H9 (cell line): ENCODE measurements at regions not wholly inside any gene's neighbourhood (a gene's known extent, or its start where the extent isn't known, plus 50 kb on each side); places are given as distances from the start of the nearest gene placed in this dataset.

ENCODE experiments used
- DNase-seq: peaks from one replicate; pipeline ENCODE4 v3.0.0-alpha.2; 2017
- H2AFZ ChIP-seq: one replicate; pipeline ENCODE4 v1.6.1; 2013; ENCODE audit warnings: mild to moderate bottlenecking, low read length, control low read depth, moderate library complexity
- H2AK5ac ChIP-seq: 2 replicates; pipeline ENCODE4 v1.6.1; 2013; ENCODE audit warnings: low read length, control low read depth, mixed read lengths; ENCODE audit not compliant: insufficient read length
- H2BK120ac ChIP-seq: one replicate; pipeline ENCODE4 v1.6.1; 2013; ENCODE audit warnings: low read depth, mild to moderate bottlenecking, low read length, control low read depth, inconsistent platforms; ENCODE audit not compliant: poor library complexity, severe bottlenecking
- H2BK12ac ChIP-seq: 2 replicates; pipeline ENCODE4 v1.6.1; 2013; ENCODE audit warnings: low read length, control low read depth, mixed read lengths, low read depth; ENCODE audit not compliant: insufficient read length
- H2BK15ac ChIP-seq: 2 replicates; pipeline ENCODE4 v1.6.1; 2013; ENCODE audit warnings: low read depth, low read length, control low read depth
- H2BK20ac ChIP-seq: one replicate; pipeline ENCODE4 v1.6.1; 2013; ENCODE audit warnings: low read depth, mild to moderate bottlenecking, low read length, control low read depth, inconsistent platforms; ENCODE audit not compliant: poor library complexity, severe bottlenecking
- H2BK5ac ChIP-seq: 2 replicates; pipeline ENCODE4 v1.6.1; 2013; ENCODE audit warnings: low read length, control low read depth, mixed read lengths; ENCODE audit not compliant: insufficient read length
- H3K14ac ChIP-seq: 2 replicates; pipeline ENCODE4 v1.6.1; 2013; ENCODE audit warnings: low read length, control low read depth; ENCODE audit not compliant: insufficient read depth
- H3K18ac ChIP-seq: 2 replicates; pipeline ENCODE4 v1.6.1; 2013; ENCODE audit warnings: low read depth, mild to moderate bottlenecking, mixed read lengths, low read length, control low read depth; ENCODE audit not compliant: insufficient read length
- H3K23ac ChIP-seq: 2 replicates; pipeline ENCODE4 v1.6.1; 2013; ENCODE audit warnings: low read length, control low read depth, mixed read lengths, low read depth; ENCODE audit not compliant: insufficient read length
- H3K23me2 ChIP-seq: 2 replicates; pipeline ENCODE4 v1.6.1; 2013; ENCODE audit warnings: low read depth, mild to moderate bottlenecking, mixed read lengths, low read length, control low read depth; ENCODE audit not compliant: insufficient read length, poor library complexity, severe bottlenecking
- H3K27ac ChIP-seq: 2 replicates; pipeline ENCODE4 v1.5.1; 2013; ENCODE audit warnings: low read length, control low read depth, mixed read lengths, low read depth; ENCODE audit not compliant: insufficient read length
- H3K27me3 ChIP-seq: 2 replicates; pipeline ENCODE4 v1.6.1; 2013; ENCODE audit warnings: low read length, control low read depth, inconsistent platforms; ENCODE audit not compliant: insufficient read depth
- H3K4ac ChIP-seq: 2 replicates; pipeline ENCODE4 v1.6.1; 2013; ENCODE audit warnings: low read depth, mild to moderate bottlenecking, control low read depth, inconsistent platforms, low read length, moderate library complexity
- H3K4me1 ChIP-seq: 2 replicates; pipeline ENCODE4 v1.6.1; 2013; ENCODE audit warnings: low read length, control low read depth, inconsistent platforms; ENCODE audit not compliant: insufficient read depth
- H3K4me2 ChIP-seq: 2 replicates; pipeline ENCODE4 v1.6.1; 2013; ENCODE audit warnings: low read length, control low read depth, mixed read lengths; ENCODE audit not compliant: insufficient read length, insufficient read depth
- H3K56ac ChIP-seq: 2 replicates; pipeline ENCODE4 v1.6.1; 2013; ENCODE audit warnings: low read depth, mild to moderate bottlenecking, mixed read lengths, low read length, control low read depth; ENCODE audit not compliant: insufficient read length
- H3K79me1 ChIP-seq: 2 replicates; pipeline ENCODE4 v1.6.1; 2013; ENCODE audit warnings: low read depth, mild to moderate bottlenecking, moderate library complexity, low read length, control low read depth, inconsistent platforms; ENCODE audit not compliant: insufficient read depth, poor library complexity, severe bottlenecking
- H3K79me2 ChIP-seq: 2 replicates; pipeline ENCODE4 v1.6.1; 2013; ENCODE audit warnings: low read length, control low read depth, inconsistent platforms; ENCODE audit not compliant: insufficient read depth
- H3K9ac ChIP-seq: 2 replicates; pipeline ENCODE4 v1.6.1; 2013; ENCODE audit warnings: low read length, control low read depth, mixed read lengths; ENCODE audit not compliant: insufficient read length; ENCODE audit errors: extremely low read depth
- H3K9me3 ChIP-seq: one replicate; pipeline ENCODE4 v1.6.1; 2013; ENCODE audit warnings: low read depth, low read length, inconsistent platforms; ENCODE audit not compliant: control insufficient read depth
- H3T11ph ChIP-seq: one replicate; pipeline ENCODE4 v1.6.1; 2013; ENCODE audit warnings: mild to moderate bottlenecking, low read length, control low read depth, inconsistent platforms
- H4K20me1 ChIP-seq: one replicate; pipeline ENCODE4 v1.6.1; 2013; ENCODE audit not compliant: control insufficient read depth, insufficient read length, insufficient read depth
- H4K5ac ChIP-seq: 2 replicates; pipeline ENCODE4 v1.6.1; 2013; ENCODE audit warnings: low read depth, mild to moderate bottlenecking, mixed read lengths, low read length, control low read depth; ENCODE audit not compliant: insufficient read length
- H4K8ac ChIP-seq: replicated peaks from 2 replicates; pipeline ENCODE4 v1.6.1; 2013; ENCODE audit warnings: low read length, control low read depth, mixed read lengths, low read depth; ENCODE audit not compliant: insufficient read length
- H4K91ac ChIP-seq: 2 replicates; pipeline ENCODE4 v1.6.1; 2013; ENCODE audit warnings: low read depth, mild to moderate bottlenecking, moderate library complexity, mixed read lengths, low read length, control low read depth; ENCODE audit not compliant: insufficient read length
- H3K27ac Mint-ChIP-seq, 3 experiments: 2 replicates in 2 of 3; 3 replicates in 1 of 3; pipeline ENCODE4 v1.8.0; 2020 to 2021; ENCODE audit warnings: mixed read lengths in 3 of 3, mild to moderate bottlenecking in 1 of 3, moderate library complexity in 1 of 3
- H3K27me3 Mint-ChIP-seq: 2 replicates; pipeline ENCODE4 v1.8.0; 2021; ENCODE audit warnings: low read depth, mild to moderate bottlenecking, moderate library complexity, mixed read lengths
- H3K36me3 Mint-ChIP-seq, 3 experiments: 2 replicates in 2 of 3; 3 replicates in 1 of 3; pipeline ENCODE4 v1.8.0; 2020 to 2021; ENCODE audit warnings: low read depth in 3 of 3, mixed read lengths in 3 of 3; ENCODE audit not compliant: insufficient read depth in 1 of 3
- H3K4me1 Mint-ChIP-seq, 2 experiments: 2 replicates each; pipeline ENCODE4 v1.8.0; 2020; ENCODE audit warnings: mixed read lengths in 2 of 2
- H3K4me3 Mint-ChIP-seq, 2 experiments: 2 replicates in 1 of 2; 3 replicates in 1 of 2; pipeline ENCODE4 v1.8.0; 2020 to 2021; ENCODE audit warnings: mild to moderate bottlenecking in 2 of 2, mixed read lengths in 2 of 2, moderate library complexity in 1 of 2
- H3K9me3 Mint-ChIP-seq, 2 experiments: 2 replicates in 1 of 2; 3 replicates in 1 of 2; pipeline ENCODE4 v1.8.0; 2020; ENCODE audit warnings: mild to moderate bottlenecking in 2 of 2, mixed read lengths in 2 of 2, moderate library complexity in 1 of 2
- CTCF ChIP-seq: fragments of 200-600 bp; sonication (generic); conservative IDR thresholded peaks from 3 replicates; pipeline ENCODE4 v1.8.0; 2021; ENCODE audit warnings: antibody characterized with exemption, mild to moderate bottlenecking
- WGBS: extraction: QIAGEN DNeasy Blood & Tissue Kit; methylation state at CpG from one replicate; pipeline ENCODE4 v1.1.7; 2013; ENCODE audit warnings: missing lambda C conversion rate, low lambda C conversion rate, mixed read lengths; ENCODE audit not compliant: insufficient read length; ENCODE audit errors: extremely low coverage; 5-methylcytosine and 5-hydroxymethylcytosine counted together

GRCh38 chr1:78286686-78287085, 204.1 kb upstream of the PTGFR start:
- H3K4me1 Mint-ChIP-seq = no peaks in the 10 kb centered on the region
- no peak overlapping the region for H3K4me2 ChIP-seq
- no peak overlapping the region for H2BK120ac ChIP-seq
- H3K27me3 ChIP-seq = no peaks in the 10 kb centered on the region
- no peak overlapping the region for H3K27ac Mint-ChIP-seq
- no peak overlapping the region for H3K4me3 Mint-ChIP-seq
- H3K9me3 ChIP-seq = no peaks in the 10 kb centered on the region
- H3K23me2 ChIP-seq = no peaks in the 10 kb centered on the region
- no peak overlapping the region for H3K27ac ChIP-seq
- H3K23ac ChIP-seq = no peak overlapping the region
- no peak overlapping the region for H3K9ac ChIP-seq
- no peak overlapping the region for H3T11ph ChIP-seq
- H3K18ac ChIP-seq = no peak overlapping the region
- no peak overlapping the region for H3K56ac ChIP-seq
- no peak for TF ChIP-seq CTCF
- H4K91ac ChIP-seq = no peak overlapping the region
- no peak overlapping the region for H3K4ac ChIP-seq
- H3K9me3 Mint-ChIP-seq = peaks cover 0 to under 1% of the 10 kb centered on the region in 2 experiments; a peak in 1 of 5 replicates
- no peaks in the 10 kb centered on the region; a peak in 1 of 7 replicates for H3K36me3 Mint-ChIP-seq
- H2AK5ac ChIP-seq = no peak overlapping the region
- no peaks in the 10 kb centered on the region for H3K79me1 ChIP-seq
- H2BK12ac ChIP-seq = no peak overlapping the region
- no peak overlapping the region for H2BK5ac ChIP-seq
- no peak for DNase-seq
- no peaks in the 10 kb centered on the region for H3K79me2 ChIP-seq
- no peak overlapping the region for H2BK15ac ChIP-seq
- H4K5ac ChIP-seq = no peak overlapping the region
- no CpG with 5 or more reads among the region's 3 CpGs for WGBS
- H3K14ac ChIP-seq = no peak overlapping the region
- H2AFZ ChIP-seq = no peak overlapping the region
- H4K20me1 ChIP-seq = no peaks in the 10 kb centered on the region
- H2BK20ac ChIP-seq = no peak overlapping the region
- H3K4me1 ChIP-seq = no peaks in the 10 kb centered on the region
- H4K8ac ChIP-seq = no peak overlapping the region
- H3K27me3 Mint-ChIP-seq = peaks cover 3% of the 10 kb centered on the region; the same call in 1 of the 2 replicates
